ENCODE measurements at regions not wholly inside any gene's neighbourhood (a gene's known extent, or its start where the extent isn't known, plus 50 kb on each side); places are given as distances from the start of the nearest gene placed in this dataset.
"Not testable (repeated sequence)": the region's sequence is repeated elsewhere in the genome, so short reads cannot be mapped to it uniquely, and the experiment has no call there.

GRCh38 chr15:83335542-83335941 is 51.1 kb upstream of the BNC1 start:
- not testable (repeated sequence) for H3K9ac ChIP-seq (ENCODE audit: low read depth, low read length); H3K4me1 ChIP-seq (ENCODE audit: control insufficient read depth, insufficient read depth, low read length); H3K27me3 ChIP-seq (ENCODE audit: control insufficient read depth, insufficient read depth, low read length); H3K36me3 ChIP-seq (ENCODE audit: control insufficient read depth, insufficient read depth, low read length); H3K4me3 ChIP-seq (ENCODE audit: low read depth, low read length); H3K9me3 ChIP-seq (ENCODE audit: control insufficient read depth, insufficient read depth, low read length)

DNA sequence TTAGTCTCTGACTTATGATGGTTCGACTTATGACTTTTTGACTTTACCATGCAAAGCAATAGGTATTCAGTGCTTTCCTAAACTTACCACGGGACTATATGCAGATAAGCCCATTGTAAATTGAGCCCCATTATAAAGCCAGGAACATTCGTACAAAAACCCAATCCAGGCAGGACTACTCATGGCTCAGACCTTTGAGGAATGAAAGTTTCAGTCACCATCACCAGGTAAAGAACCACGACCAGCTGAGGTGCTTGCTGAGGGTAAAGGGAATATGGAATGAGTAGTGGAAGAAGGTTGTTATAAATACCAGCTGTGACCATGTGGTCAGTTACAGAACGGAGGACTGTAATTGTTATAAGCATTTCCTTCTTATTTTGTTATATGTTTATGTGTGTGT is 54.9 kb upstream of the BNC1 start:
- Histone ChIP-seq H3K4me3 (ENCODE audit: low read depth, low read length) (no peak overlapping the region), H3K9me3 (ENCODE audit: control insufficient read depth, insufficient read depth, low read length) (no peaks in the 10 kb centered on the region), H3K4me1 (ENCODE audit: control insufficient read depth, insufficient read depth, low read length) (no peaks in the 10 kb centered on the region), H3K9ac (ENCODE audit: low read depth, low read length) (no peak overlapping the region), H3K36me3 (ENCODE audit: control insufficient read depth, insufficient read depth, low read length) (no peaks in the 10 kb centered on the region), H3K27me3 (ENCODE audit: control insufficient read depth, insufficient read depth, low read length) (no peaks in the 10 kb centered on the region)

DNA sequence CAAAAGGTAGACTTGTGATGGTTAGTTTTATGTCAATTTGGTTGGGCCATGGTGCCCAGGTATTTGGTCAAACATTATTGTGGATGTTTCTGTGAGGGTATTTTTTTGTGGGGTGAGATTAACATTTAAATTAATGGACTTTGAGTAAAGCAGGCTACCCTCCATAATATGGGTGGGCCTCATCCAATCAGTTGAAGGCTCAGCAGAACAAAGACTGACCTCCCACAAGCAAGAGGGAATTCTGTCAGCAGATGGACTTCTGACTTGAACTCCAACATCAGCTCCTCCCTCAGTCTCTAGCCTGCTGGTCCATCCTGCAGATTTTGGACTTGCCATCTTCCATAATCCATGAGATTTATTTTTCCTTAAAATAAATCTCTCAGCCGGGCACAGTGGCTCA is 55.6 kb upstream of the BNC1 start:
- no peak overlapping the region for H3K4me3 ChIP-seq (ENCODE audit: low read depth, low read length)
- H3K4me1 ChIP-seq (ENCODE audit: control insufficient read depth, insufficient read depth, low read length): no peaks in the 10 kb centered on the region
- no peak overlapping the region for H3K9ac ChIP-seq (ENCODE audit: low read depth, low read length)
- no peaks in the 10 kb centered on the region for H3K9me3 ChIP-seq (ENCODE audit: control insufficient read depth, insufficient read depth, low read length)
- H3K27me3 ChIP-seq (ENCODE audit: control insufficient read depth, insufficient read depth, low read length): no peaks in the 10 kb centered on the region
- no peaks in the 10 kb centered on the region for H3K36me3 ChIP-seq (ENCODE audit: control insufficient read depth, insufficient read depth, low read length)

DNA sequence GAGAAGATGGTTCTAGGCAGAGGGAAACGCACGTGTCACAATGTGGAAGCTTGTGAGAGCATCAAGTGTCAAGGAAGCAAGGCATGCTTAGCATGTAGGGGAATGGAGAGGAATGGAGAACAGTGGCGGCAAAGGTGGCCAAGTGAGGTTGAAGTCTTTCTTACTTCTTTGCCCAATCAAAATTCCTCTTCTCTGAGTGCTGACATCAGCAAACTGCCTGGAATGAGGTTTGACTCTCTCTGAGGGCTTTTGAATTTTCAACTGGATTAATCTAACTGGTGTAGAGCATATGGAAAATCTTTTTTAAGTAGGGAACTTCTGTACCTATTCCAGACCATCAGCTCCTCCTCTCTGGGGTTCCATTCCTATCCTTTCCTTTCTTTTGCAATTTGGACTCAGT is 61.9 kb upstream of the BNC1 start:
- Histone ChIP-seq H3K36me3 (ENCODE audit: control insufficient read depth, insufficient read depth, low read length) (no peaks in the 10 kb centered on the region), H3K27me3 (ENCODE audit: control insufficient read depth, insufficient read depth, low read length) (no peaks in the 10 kb centered on the region), H3K9ac (ENCODE audit: low read depth, low read length) (no peak overlapping the region), H3K9me3 (ENCODE audit: control insufficient read depth, insufficient read depth, low read length) (no peaks in the 10 kb centered on the region), H3K4me3 (ENCODE audit: low read depth, low read length) (no peak overlapping the region), H3K4me1 (ENCODE audit: control insufficient read depth, insufficient read depth, low read length) (no peaks in the 10 kb centered on the region)

DNA sequence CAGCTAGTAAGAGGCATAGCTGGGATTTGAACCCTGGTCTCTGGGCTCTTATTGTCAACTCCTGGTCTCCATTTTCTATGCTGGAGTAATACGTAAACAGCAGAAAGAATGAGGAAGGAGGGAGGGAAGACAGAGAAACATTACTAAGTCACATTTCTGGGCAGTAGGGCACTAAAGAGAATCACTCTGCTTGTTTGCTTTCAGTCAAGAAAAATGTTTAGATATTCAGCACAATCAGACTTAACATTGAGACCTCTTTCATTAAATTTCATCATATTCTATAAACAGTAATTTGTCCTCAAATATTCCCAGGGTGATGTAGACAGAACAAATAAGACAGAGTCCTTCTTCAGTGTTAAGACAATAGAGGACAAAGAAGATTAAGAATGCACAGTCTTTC is 67.7 kb upstream of the BNC1 start:
- Histone ChIP-seq H3K27me3 (ENCODE audit: control insufficient read depth, insufficient read depth, low read length) (no peaks in the 10 kb centered on the region), H3K36me3 (ENCODE audit: control insufficient read depth, insufficient read depth, low read length) (no peaks in the 10 kb centered on the region), H3K4me3 (ENCODE audit: low read depth, low read length) (no peak overlapping the region), H3K9me3 (ENCODE audit: control insufficient read depth, insufficient read depth, low read length) (no peaks in the 10 kb centered on the region), H3K4me1 (ENCODE audit: control insufficient read depth, insufficient read depth, low read length) (peaks cover 4% of the 10 kb centered on the region), H3K9ac (ENCODE audit: low read depth, low read length) (no peak overlapping the region)

- peaks cover 4% of the 10 kb centered on the region for H3K4me1 ChIP-seq (ENCODE audit: control insufficient read depth, insufficient read depth, low read length)
- H3K36me3 ChIP-seq (ENCODE audit: control insufficient read depth, insufficient read depth, low read length): no peaks in the 10 kb centered on the region
- H3K9me3 ChIP-seq (ENCODE audit: control insufficient read depth, insufficient read depth, low read length): no peaks in the 10 kb centered on the region
- peak overlapping the region; percentile 12 for H3K9ac ChIP-seq (ENCODE audit: low read depth, low read length)
- H3K4me3 ChIP-seq (ENCODE audit: low read depth, low read length): no peak overlapping the region
- no peaks in the 10 kb centered on the region for H3K27me3 ChIP-seq (ENCODE audit: control insufficient read depth, insufficient read depth, low read length)
Observed at GRCh38 chr15:83356501-83357399, 72.3 kb upstream of the BNC1 start.

DNA sequence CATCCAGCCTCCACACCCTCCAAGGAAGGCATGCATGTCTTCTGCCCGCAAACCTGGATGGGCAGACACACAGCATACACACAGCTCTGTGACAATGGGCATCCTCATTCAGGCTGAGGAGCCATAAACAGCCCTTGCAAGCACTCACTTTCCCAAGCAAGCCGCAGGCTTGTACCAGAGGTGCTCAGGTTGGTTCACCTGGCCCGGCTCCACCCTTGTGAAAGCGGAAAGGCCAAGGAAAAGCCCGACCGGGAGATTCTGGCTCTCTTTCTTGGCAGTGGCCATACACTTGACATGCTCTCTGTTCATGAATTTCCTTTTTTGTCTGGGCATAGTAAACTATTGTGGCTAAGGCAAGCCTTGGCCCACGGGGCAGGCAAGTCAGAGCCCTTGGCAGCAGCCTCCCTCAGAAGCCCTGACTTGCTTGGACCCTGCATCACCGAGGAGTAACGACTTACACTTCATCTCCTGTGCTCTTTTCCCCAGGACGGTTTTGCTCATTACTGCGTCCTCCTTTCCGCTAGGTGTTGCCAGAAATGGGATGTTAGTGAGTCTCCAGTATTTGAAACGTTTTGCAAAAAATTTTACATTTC is 74.6 kb upstream of the BNC1 start:
- H3K4me1 ChIP-seq (ENCODE audit: control insufficient read depth, insufficient read depth, low read length): peaks cover 4% of the 10 kb centered on the region
- H3K27me3 ChIP-seq (ENCODE audit: control insufficient read depth, insufficient read depth, low read length): peaks cover under 1% of the 10 kb centered on the region
- H3K4me3 ChIP-seq (ENCODE audit: low read depth, low read length): no peak overlapping the region
- no peaks in the 10 kb centered on the region for H3K36me3 ChIP-seq (ENCODE audit: control insufficient read depth, insufficient read depth, low read length)
- no peak overlapping the region for H3K9ac ChIP-seq (ENCODE audit: low read depth, low read length)
- H3K9me3 ChIP-seq (ENCODE audit: control insufficient read depth, insufficient read depth, low read length): no peaks in the 10 kb centered on the region

- no peak overlapping the region for H3K4me3 ChIP-seq (ENCODE audit: low read depth, low read length)
- peaks cover 32% of the 10 kb centered on the region for H3K27me3 ChIP-seq (ENCODE audit: control insufficient read depth, insufficient read depth, low read length)
- no peaks in the 10 kb centered on the region for H3K9me3 ChIP-seq (ENCODE audit: control insufficient read depth, insufficient read depth, low read length)
- no peak overlapping the region for H3K9ac ChIP-seq (ENCODE audit: low read depth, low read length)
- peaks cover 5% of the 10 kb centered on the region for H3K4me1 ChIP-seq (ENCODE audit: control insufficient read depth, insufficient read depth, low read length)
- H3K36me3 ChIP-seq (ENCODE audit: control insufficient read depth, insufficient read depth, low read length): no peaks in the 10 kb centered on the region
Observed at GRCh38 chr15:83362706-83363105, 78.2 kb upstream of the BNC1 start.

GRCh38 chr15:83364501-83364900 is 80.0 kb upstream of the BNC1 start:
- Histone ChIP-seq H3K27me3 (ENCODE audit: control insufficient read depth, insufficient read depth, low read length) (peaks cover 32% of the 10 kb centered on the region), H3K9me3 (ENCODE audit: control insufficient read depth, insufficient read depth, low read length) (no peaks in the 10 kb centered on the region), H3K4me1 (ENCODE audit: control insufficient read depth, insufficient read depth, low read length) (peaks cover 5% of the 10 kb centered on the region), H3K36me3 (ENCODE audit: control insufficient read depth, insufficient read depth, low read length) (no peaks in the 10 kb centered on the region), H3K4me3 (ENCODE audit: low read depth, low read length) (no peak overlapping the region), H3K9ac (ENCODE audit: low read depth, low read length) (no peak overlapping the region)

- peaks cover 32% of the 10 kb centered on the region for H3K27me3 ChIP-seq (ENCODE audit: control insufficient read depth, insufficient read depth, low read length)
- peaks cover 5% of the 10 kb centered on the region for H3K4me1 ChIP-seq (ENCODE audit: control insufficient read depth, insufficient read depth, low read length)
- H3K9ac ChIP-seq (ENCODE audit: low read depth, low read length): no peak overlapping the region
- peak overlapping the region; percentile 69 for H3K4me3 ChIP-seq (ENCODE audit: low read depth, low read length)
- H3K36me3 ChIP-seq (ENCODE audit: control insufficient read depth, insufficient read depth, low read length): no peaks in the 10 kb centered on the region
- H3K9me3 ChIP-seq (ENCODE audit: control insufficient read depth, insufficient read depth, low read length): no peaks in the 10 kb centered on the region
Observed at GRCh38 chr15:83365370-83365938, 81.0 kb upstream of the BNC1 start.

GRCh38 chr15:83372434-83372891 is 74.7 kb upstream of the SH3GL3 start:
- Histone ChIP-seq H3K9me3 (ENCODE audit: control insufficient read depth, insufficient read depth, low read length) (no peaks in the 10 kb centered on the region), H3K36me3 (ENCODE audit: control insufficient read depth, insufficient read depth, low read length) (no peaks in the 10 kb centered on the region), H3K27me3 (ENCODE audit: control insufficient read depth, insufficient read depth, low read length) (peaks cover 33% of the 10 kb centered on the region), H3K4me1 (ENCODE audit: control insufficient read depth, insufficient read depth, low read length) (peaks cover 4% of the 10 kb centered on the region), H3K4me3 (ENCODE audit: low read depth, low read length) (no peak overlapping the region), H3K9ac (ENCODE audit: low read depth, low read length) (no peak overlapping the region)

All from iPS-15b (cell line).